Activated CD8-positive, alpha-beta memory T cell treated with anti-CD3 and anti-CD28 coated beads, Interleukin-2, amount 10 ng/mL, durations not matched to agents 7 days and 5 days (primary cell): ENCODE measurements at regions not wholly inside any gene's neighbourhood (a gene's known extent, or its start where the extent isn't known, plus 50 kb on each side); places are given as distances from the start of the nearest gene placed in this dataset.

ENCODE experiments used
- ATAC-seq: fragments of 150-1000 bp; cut with Tn5 transposase; one replicate; pipeline ENCODE4 v1.10.0; 2021; ENCODE audit warnings: moderate library complexity
- CTCF ChIA-PET: fragments of 350-600 bp; sonication (Branson Sonifier 250); formaldehyde crosslinking; loops from one replicate; lab custom pipeline; 2021; ENCODE audit warnings: antibody characterized with exemption; lab: Charles Lee
- DNase-seq: peaks from one replicate; pipeline ENCODE4 v3.0.0-alpha.2; 2020
- H3K27ac Mint-ChIP-seq: one replicate; pipeline ENCODE4 v1.8.0; 2021; ENCODE audit warnings: mild to moderate bottlenecking, mixed read lengths
- H3K27me3 Mint-ChIP-seq: one replicate; pipeline ENCODE4 v1.8.0; 2021; ENCODE audit warnings: mixed read lengths
- H3K36me3 Mint-ChIP-seq: one replicate; pipeline ENCODE4 v1.8.0; 2021; ENCODE audit warnings: mild to moderate bottlenecking, mixed read lengths
- H3K4me1 Mint-ChIP-seq: one replicate; pipeline ENCODE4 v1.8.0; 2021; ENCODE audit warnings: mixed read lengths
- H3K4me3 Mint-ChIP-seq: one replicate; pipeline ENCODE4 v1.8.0; 2021; ENCODE audit warnings: mild to moderate bottlenecking, moderate library complexity, mixed read lengths
- H3K9me3 Mint-ChIP-seq: one replicate; pipeline ENCODE4 v1.8.0; 2022; ENCODE audit warnings: low read depth, mixed read lengths

DNA sequence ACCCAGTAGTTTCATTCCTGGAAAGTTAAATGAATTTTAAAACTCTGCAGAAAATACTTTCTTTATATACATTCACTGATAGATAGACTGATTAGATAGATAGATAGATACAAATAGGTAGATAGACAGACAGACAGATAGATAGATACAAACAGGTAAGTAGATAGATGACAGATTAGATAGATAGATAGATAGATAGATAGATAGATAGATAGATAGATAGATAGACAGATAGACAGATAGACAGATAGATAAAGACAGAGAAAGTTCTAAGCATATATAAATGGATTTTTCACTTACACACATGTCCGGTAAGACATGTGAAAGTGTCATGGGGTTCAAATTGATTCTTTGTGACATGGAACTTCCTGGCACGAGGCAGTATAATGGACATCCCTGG, 349.7 kb downstream of the CDK5RAP2 start:
- DNase-seq (no peak), ATAC-seq (no peak)
- no peaks in the 10 kb centered on the region for H3K9me3 Mint-ChIP-seq
- H3K36me3 Mint-ChIP-seq: no peaks in the 10 kb centered on the region
- peaks cover 5% of the 10 kb centered on the region for H3K27me3 Mint-ChIP-seq
- no peak overlapping the region for H3K27ac Mint-ChIP-seq
- no peak overlapping the region for H3K4me3 Mint-ChIP-seq
- CTCF ChIA-PET: no interaction called here
- no peaks in the 10 kb centered on the region for H3K4me1 Mint-ChIP-seq

DNA sequence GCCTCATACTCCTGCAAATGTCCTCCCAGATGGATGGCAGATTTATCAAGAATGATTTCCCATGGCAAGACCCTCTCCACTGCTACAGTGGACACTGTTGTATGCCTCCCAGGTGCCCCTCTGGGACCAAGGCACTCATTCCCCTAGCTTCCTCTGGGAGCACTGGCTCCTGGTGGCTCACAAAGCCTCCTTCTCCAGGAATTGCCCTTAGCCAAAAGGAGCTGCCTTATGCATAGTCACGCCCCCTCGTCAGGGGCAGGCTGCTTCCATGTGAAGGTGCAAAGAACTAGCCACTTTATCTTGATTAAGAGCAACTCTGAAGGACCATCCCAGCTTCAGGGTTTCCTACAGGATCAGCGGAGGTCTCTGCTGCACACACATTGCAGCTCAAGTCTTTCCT, 358.1 kb downstream of the CDK5RAP2 start:
- Mint-ChIP-seq H3K27me3 (no peaks in the 10 kb centered on the region), H3K4me3 (no peak overlapping the region), H3K9me3 (no peaks in the 10 kb centered on the region), H3K4me1 (no peaks in the 10 kb centered on the region), H3K36me3 (no peaks in the 10 kb centered on the region), H3K27ac (no peak overlapping the region)
- CTCF ChIA-PET: no interaction called here
- no peak for DNase-seq
- ATAC-seq: no peak

DNA sequence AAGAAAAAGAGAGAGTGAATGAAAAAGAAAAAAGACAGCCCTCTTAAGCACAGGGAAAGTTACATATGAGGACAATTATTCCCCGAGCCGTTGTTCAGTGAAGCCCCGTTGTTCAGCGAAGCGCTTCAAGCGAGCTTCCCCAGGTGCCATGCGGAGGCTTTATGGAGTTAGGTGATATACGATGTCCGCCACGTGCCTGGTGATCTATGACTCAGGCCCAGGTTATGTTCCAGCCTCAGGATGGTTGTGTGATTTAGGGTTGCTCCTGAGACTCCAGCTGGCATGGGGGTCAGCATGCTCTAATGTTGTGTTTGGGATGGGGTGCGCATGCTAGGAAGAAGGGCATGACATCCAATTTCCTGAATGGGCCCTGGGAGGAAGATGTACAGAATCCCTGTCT, 365.6 kb downstream of the CDK5RAP2 start:
- H3K4me3 Mint-ChIP-seq: no peak overlapping the region
- H3K27ac Mint-ChIP-seq: no peak overlapping the region
- no peak for DNase-seq
- no peak for ATAC-seq
- H3K36me3 Mint-ChIP-seq: no peaks in the 10 kb centered on the region
- no peaks in the 10 kb centered on the region for H3K27me3 Mint-ChIP-seq
- no peaks in the 10 kb centered on the region for H3K9me3 Mint-ChIP-seq
- no peaks in the 10 kb centered on the region for H3K4me1 Mint-ChIP-seq
- CTCF ChIA-PET: no interaction called here

DNA sequence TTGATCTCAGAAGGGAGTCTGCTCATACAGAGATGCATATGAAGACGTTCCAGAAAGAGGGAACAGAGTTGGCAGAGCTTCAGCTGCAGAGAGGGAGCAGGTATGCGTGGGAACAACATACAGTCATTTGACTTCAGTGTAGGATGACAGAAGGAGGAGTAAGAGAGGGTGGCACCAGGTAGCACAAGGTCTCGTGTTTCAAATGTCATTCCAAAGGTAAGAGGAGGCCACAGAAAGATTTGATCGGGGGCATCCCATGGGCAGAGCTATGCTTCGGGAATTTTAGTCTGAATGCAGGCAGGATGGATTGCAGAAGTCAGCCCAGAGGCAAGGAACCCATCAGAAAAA, 367.1 kb downstream of the CDK5RAP2 start:
- no peak for ATAC-seq

DNA sequence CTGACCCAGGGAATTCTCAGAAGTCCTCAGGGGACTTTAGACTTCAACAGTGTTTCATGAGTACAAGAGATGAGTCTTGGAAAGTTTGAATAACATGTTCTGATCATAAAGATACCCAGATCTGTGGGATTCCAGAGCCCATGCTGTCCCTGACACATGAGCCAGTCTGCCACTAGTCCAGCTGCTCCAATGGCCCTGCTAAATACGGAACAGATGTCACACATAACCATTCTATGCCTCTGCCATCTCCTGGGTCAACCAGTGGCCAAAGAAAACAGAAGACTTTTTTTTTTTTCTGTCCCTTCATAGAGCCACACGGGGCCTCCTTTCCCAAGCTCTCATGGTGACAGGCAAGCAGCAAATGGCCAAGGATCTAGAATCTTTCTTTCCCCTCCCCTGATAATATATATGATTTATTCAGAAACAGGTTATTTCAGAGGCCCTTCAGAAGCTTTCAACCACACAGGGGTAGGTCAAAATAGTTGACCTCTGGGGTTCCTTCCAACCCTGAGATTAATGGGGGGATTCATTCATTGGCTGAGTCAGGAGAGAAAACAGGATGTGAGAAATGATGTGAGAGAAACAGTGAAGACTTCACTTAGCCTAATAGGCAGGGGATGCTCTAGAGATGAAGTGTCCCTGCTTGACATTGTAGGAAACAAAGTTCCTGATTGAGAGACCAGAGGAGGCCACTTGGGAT, 367.7 kb downstream of the CDK5RAP2 start:
- ATAC-seq: no peak
- H3K27me3 Mint-ChIP-seq: no peaks in the 10 kb centered on the region
- H3K9me3 Mint-ChIP-seq: no peaks in the 10 kb centered on the region
- H3K27ac Mint-ChIP-seq: no peak overlapping the region
- CTCF ChIA-PET: no interaction called here
- H3K4me3 Mint-ChIP-seq: no peak overlapping the region
- DNase-seq: no peak
- no peaks in the 10 kb centered on the region for H3K36me3 Mint-ChIP-seq
- no peaks in the 10 kb centered on the region for H3K4me1 Mint-ChIP-seq

More for the DNA sequence above, 367.1 kb downstream of the CDK5RAP2 start:
- no peak overlapping the region for H3K4me3 Mint-ChIP-seq
- no peak for DNase-seq
- no peaks in the 10 kb centered on the region for H3K9me3 Mint-ChIP-seq
- H3K4me1 Mint-ChIP-seq: no peaks in the 10 kb centered on the region
- CTCF ChIA-PET: no interaction called here
- H3K36me3 Mint-ChIP-seq: no peaks in the 10 kb centered on the region
- no peaks in the 10 kb centered on the region for H3K27me3 Mint-ChIP-seq
- H3K27ac Mint-ChIP-seq: no peak overlapping the region

DNA sequence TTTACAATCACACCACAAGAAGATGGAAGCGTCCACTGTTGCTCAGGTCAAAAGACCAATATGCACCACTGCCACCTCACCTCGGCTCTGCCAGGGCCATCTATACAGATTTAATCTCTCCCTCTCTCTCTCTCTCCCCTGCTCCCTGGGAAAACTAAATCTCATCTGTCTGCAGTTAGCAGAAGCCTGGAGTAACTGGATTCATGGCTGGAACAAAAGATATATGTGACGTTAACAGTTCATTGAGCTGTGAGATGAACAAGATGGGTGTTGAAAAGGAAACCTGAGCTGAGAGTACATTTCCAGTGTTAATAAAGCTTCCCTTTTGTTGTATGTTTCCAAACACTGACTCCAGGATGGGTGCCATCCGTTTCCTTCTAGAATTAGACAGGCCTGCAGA, 369.7 kb downstream of the CDK5RAP2 start:
- no peak overlapping the region for H3K27ac Mint-ChIP-seq
- CTCF ChIA-PET: no interaction called here
- H3K9me3 Mint-ChIP-seq: no peaks in the 10 kb centered on the region
- H3K36me3 Mint-ChIP-seq: no peaks in the 10 kb centered on the region
- H3K27me3 Mint-ChIP-seq: no peaks in the 10 kb centered on the region
- no peak for ATAC-seq
- H3K4me3 Mint-ChIP-seq: no peak overlapping the region
- no peaks in the 10 kb centered on the region for H3K4me1 Mint-ChIP-seq
- DNase-seq: no peak

DNA sequence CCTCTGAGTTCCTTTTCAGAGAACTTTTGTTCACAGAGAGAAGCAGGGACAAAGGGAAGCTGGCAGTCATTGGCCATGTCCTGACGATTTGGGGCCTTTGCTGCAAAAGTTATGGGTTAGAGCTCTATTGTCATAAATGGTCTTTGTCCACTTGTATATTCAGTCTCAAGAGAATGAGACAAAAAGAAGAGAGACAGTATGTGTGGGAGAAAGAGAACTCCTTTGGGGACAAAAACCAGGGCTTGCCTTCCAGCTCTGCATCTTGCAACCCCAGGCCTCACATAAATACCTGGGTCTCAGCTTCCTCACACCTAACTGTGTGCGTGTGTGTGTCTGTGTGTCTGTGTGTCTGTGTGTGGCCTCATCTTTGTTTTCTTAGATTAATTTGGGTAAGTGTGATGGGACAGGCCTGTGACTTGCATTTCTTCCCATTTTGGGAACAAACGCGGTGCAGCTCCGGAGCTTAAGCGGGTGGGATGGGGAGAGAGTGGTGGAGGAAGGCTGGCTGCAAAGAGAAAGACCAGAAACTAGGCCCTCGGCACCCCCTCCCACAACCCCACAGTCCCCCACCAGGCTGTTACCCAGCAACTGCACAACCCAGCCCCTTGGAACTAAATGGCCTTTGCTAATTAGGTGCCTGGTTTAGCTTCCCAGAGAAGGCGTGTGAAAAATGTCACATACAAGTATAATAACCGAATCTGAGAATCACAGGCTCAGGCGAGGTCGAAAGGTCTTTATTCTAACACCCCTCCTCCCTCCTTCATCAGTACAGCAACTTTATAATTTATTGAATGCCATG, 376.9 kb downstream of the CDK5RAP2 start:
- ATAC-seq (no peak), DNase-seq (no peak)
- no peaks in the 10 kb centered on the region for H3K4me1 Mint-ChIP-seq
- H3K9me3 Mint-ChIP-seq: peaks cover 3% of the 10 kb centered on the region
- no peak overlapping the region for H3K27ac Mint-ChIP-seq
- no peak overlapping the region for H3K4me3 Mint-ChIP-seq
- H3K36me3 Mint-ChIP-seq: no peaks in the 10 kb centered on the region
- no peaks in the 10 kb centered on the region for H3K27me3 Mint-ChIP-seq
- CTCF ChIA-PET: no interaction called here

DNA sequence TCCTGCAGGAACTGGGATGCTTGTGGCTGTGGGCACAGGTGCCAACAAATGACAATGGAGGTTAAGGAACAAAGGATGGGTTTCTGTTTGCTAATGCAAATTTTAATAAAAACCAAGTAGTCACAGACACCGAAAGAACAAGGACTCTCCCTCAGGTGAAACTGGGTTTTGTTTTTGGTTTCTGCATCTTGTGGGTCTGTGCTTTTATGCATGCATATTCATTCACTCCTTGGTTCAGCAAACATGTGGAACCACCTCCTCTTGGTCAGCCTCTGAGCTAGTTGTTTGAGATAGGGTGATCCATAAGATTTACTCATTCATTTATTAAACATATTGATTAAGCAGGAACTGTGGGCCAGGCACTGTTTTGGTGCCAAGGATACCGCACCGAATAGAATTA, 381.9 kb downstream of the CDK5RAP2 start:
- CTCF ChIA-PET: no interaction called here
- ATAC-seq: no peak
- no peak overlapping the region for H3K27ac Mint-ChIP-seq
- DNase-seq: no peak
- no peaks in the 10 kb centered on the region for H3K4me1 Mint-ChIP-seq
- H3K4me3 Mint-ChIP-seq: no peak overlapping the region
- H3K36me3 Mint-ChIP-seq: no peaks in the 10 kb centered on the region
- H3K27me3 Mint-ChIP-seq: peaks cover 3% of the 10 kb centered on the region
- H3K9me3 Mint-ChIP-seq: peaks cover 3% of the 10 kb centered on the region

DNA sequence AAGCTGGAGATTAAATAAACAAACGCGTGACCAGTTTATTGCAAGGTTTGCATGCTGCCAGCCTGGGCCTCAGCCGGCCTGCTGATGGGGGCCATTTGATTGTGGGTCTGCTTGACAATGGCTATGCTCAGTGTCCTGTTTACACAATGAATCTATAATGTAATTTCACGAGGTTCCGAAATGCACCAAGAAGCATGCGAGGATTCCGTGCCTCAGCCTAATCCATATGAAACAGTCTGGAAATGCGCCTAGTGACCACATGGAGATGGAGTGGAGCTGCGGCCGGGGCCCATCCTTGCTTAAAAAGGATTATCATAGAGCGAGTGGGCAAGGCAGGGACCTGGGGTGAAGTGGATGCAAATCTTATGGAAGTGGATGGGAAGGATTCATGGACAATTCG, 382.4 kb downstream of the CDK5RAP2 start:
- no peak for ATAC-seq
- no peak overlapping the region for H3K27ac Mint-ChIP-seq
- H3K4me3 Mint-ChIP-seq: no peak overlapping the region
- no peaks in the 10 kb centered on the region for H3K4me1 Mint-ChIP-seq
- peaks cover 3% of the 10 kb centered on the region for H3K9me3 Mint-ChIP-seq
- CTCF ChIA-PET: no interaction called here
- no peaks in the 10 kb centered on the region for H3K36me3 Mint-ChIP-seq
- peaks cover 3% of the 10 kb centered on the region for H3K27me3 Mint-ChIP-seq
- DNase-seq: no peak

DNA sequence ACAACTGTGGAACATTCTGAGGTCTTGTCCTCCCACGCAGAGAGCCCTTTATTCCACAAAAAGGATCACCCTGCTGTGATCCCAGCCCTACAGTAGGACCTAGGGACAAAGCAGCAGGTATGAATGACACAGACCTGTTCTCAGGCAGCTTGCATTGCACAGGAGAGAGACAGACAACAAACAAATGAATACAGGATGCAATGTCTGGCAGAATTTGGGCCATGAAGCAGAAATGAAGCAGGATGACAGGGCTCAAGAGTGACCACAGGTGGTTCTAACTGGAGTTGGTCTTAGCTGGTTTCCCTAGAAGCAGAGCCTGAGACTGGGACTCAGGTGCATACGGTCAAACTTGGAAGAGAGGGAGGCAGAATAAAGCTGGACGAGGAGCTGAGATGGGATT, 388.8 kb downstream of the CDK5RAP2 start:
- H3K27ac Mint-ChIP-seq: no peak overlapping the region
- H3K4me3 Mint-ChIP-seq: no peak overlapping the region
- ATAC-seq (no peak), DNase-seq (no peak)
- H3K27me3 Mint-ChIP-seq: peaks cover 5% of the 10 kb centered on the region
- H3K9me3 Mint-ChIP-seq: no peaks in the 10 kb centered on the region
- CTCF ChIA-PET: no interaction called here
- H3K36me3 Mint-ChIP-seq: no peaks in the 10 kb centered on the region
- H3K4me1 Mint-ChIP-seq: no peaks in the 10 kb centered on the region

DNA sequence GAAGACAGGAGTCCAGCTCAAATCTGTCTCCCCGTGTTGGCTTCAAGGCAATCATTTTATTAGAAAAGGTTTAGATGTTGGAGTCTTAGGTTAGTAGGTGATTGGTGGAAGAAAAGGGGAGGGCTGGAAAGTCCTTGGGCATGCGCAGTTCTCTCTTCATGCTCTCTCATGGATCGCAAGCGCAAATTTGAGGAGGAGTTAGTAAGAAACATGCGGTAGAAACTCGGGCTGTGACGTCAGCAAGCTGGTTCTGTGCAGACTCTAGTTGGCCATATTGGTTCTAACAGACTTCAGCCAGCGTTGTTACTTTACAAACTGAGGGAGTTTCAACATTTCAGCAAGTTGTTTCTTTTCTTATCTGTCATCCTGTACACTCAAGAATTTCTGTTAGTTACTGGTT, 392.2 kb downstream of the CDK5RAP2 start:
- no peak overlapping the region for H3K4me3 Mint-ChIP-seq
- peaks cover 5% of the 10 kb centered on the region for H3K27me3 Mint-ChIP-seq
- CTCF ChIA-PET: no interaction called here
- H3K4me1 Mint-ChIP-seq: no peaks in the 10 kb centered on the region
- ATAC-seq: no peak
- no peaks in the 10 kb centered on the region for H3K9me3 Mint-ChIP-seq
- DNase-seq: no peak
- no peak overlapping the region for H3K27ac Mint-ChIP-seq
- H3K36me3 Mint-ChIP-seq: no peaks in the 10 kb centered on the region

DNA sequence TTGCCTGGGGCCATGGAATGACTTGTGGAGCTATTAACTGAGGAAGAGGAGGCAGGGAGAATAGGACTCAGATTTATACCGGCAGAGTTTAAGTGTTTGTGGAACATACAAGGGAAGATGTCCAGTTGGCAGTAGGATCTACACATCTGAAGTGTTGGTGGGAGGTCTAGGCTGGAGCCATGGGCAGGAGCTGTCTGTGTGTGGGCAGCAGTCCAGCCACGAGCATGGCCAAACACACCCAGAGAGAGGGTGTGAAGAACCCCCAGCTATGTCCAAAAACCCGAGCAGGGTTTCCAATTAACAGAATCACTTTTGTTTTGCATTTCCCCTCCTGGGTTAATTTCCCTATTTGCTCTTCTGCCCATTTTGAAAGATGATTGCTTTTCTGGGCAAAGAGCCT, 393.7 kb downstream of the CDK5RAP2 start:
- Mint-ChIP-seq H3K4me1 (no peaks in the 10 kb centered on the region), H3K27ac (no peak overlapping the region), H3K27me3 (peaks cover 5% of the 10 kb centered on the region), H3K9me3 (no peaks in the 10 kb centered on the region), H3K36me3 (no peaks in the 10 kb centered on the region), H3K4me3 (no peak overlapping the region)
- CTCF ChIA-PET: interaction anchor here (1.0 kb wide), 1 partner anchor 291 kb away, joined by 4 read pairs; no protein-coding TSS in a partner anchor
- DNase-seq (no peak), ATAC-seq (no peak)

DNA sequence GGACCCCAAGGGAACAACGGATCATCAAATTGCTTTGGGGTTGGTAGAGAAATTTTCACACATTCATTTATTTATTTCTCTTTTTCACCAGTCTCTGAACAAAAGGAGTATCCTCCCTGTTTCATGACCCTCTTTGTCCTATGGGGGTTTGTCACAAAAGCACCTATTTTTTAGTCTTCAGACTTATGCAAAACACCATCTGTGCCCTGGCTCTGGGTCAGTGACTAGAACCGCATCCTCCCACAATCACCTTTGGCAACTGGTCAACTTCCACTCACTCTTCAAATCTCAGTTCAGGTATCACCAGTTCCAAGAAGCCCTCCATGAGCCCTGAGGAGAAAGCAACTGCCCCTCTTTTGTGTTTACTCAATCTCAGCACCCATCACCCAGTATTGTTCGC, 395.7 kb downstream of the CDK5RAP2 start:
- Mint-ChIP-seq H3K4me3 (no peak overlapping the region), H3K9me3 (no peaks in the 10 kb centered on the region), H3K27ac (no peak overlapping the region), H3K4me1 (no peaks in the 10 kb centered on the region), H3K27me3 (peaks cover 5% of the 10 kb centered on the region), H3K36me3 (no peaks in the 10 kb centered on the region)
- no peak for ATAC-seq
- CTCF ChIA-PET: no interaction called here
- DNase-seq: no peak

DNA sequence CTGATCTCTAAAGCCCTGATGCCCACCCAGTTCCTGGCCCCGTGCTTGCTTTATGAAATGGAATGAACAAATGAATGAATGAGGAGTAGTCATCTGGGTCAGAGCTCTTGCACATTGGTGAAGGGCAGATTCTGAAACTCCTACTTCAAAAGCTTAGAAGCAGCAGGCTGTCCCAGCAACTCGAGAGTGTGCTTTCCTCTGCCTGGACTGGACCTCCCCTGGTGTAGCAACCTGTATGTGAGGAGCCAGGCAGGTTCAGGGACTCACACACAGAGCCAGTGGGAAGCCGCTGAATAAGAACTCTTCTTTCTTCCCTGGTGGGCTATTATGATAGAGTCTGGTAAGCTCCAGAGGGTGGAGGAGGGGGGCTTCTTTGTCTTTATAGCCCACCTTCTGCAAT, 396.4 kb downstream of the CDK5RAP2 start:
- H3K27ac Mint-ChIP-seq: no peak overlapping the region
- no peaks in the 10 kb centered on the region for H3K36me3 Mint-ChIP-seq
- no peak for DNase-seq
- H3K27me3 Mint-ChIP-seq: peaks cover 5% of the 10 kb centered on the region
- CTCF ChIA-PET: no interaction called here
- H3K4me3 Mint-ChIP-seq: no peak overlapping the region
- H3K9me3 Mint-ChIP-seq: no peaks in the 10 kb centered on the region
- H3K4me1 Mint-ChIP-seq: no peaks in the 10 kb centered on the region
- ATAC-seq: no peak
